ENCODE measurements at regions not wholly inside any gene's neighbourhood (a gene's known extent, or its start where the extent isn't known, plus 50 kb on each side); places are given as distances from the start of the nearest gene placed in this dataset.

DNA sequence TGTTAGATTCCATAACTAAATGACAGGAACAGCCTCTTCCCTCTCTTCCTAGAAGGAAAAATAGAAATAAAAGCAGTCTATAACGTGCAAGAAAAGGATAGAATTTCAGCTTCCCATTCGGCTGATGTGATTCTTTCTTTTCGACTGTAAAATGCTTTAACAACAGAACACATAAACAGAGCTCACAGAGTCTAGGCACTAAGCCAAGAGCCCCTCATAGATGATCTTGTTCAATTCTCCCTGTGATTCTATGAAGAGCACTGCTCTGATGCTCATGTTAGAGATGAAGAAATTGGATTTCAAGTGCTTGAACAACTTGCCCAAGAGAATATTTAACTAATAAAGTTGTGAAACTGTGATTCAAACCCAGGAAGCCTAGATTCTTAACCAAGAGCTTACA, 232.7 kb downstream of the RPAP3 start:
- ATAC-seq (no peak), DNase-seq (ENCODE audit: low spot score) (no peak)
- H3F3A ChIP-seq (replicated peaks; ENCODE audit: low read depth): no peaks in the 10 kb centered on the region
- Mint-ChIP-seq H3K9me3 (peaks cover 24% of the 10 kb centered on the region), H3K36me3 (ENCODE audit: low read depth) (0 out of 3 replicates have a peak, but pooled peaks cover 4% of the 10 kb centered on the region), H3K4me3 (no peak overlapping the region), H3K27ac (no peak overlapping the region), H3K4me1 (no peaks in the 10 kb centered on the region), H3K27me3 (ENCODE audit: insufficient read depth, low read depth, poor library complexity) (no peaks in the 10 kb centered on the region)
- H3K79me2 ChIP-seq (replicated peaks; ENCODE audit: insufficient read depth): no peaks in the 10 kb centered on the region
- H3K9me2 ChIP-seq (ENCODE audit: insufficient read depth): peaks cover 11% of the 10 kb centered on the region
- H3K4me3 ChIP-seq: no peak overlapping the region
- no peak for TF ChIP-seq REST (IDR thresholded peaks at IDR 0.05; ENCODE audit: unreplicated experiment)
- TF ChIP-seq POLR2AphosphoS5 (IDR thresholded peaks at IDR 0.05; ENCODE audit: low read depth): no peak
- no peak for TF ChIP-seq NANOG (IDR thresholded peaks at IDR 0.05; ENCODE audit: borderline replicate concordance)
- no peak for TF ChIP-seq JUNB (IDR thresholded peaks at IDR 0.05; ENCODE audit: unreplicated experiment)
- TF ChIP-seq STAT1 (IDR thresholded peaks at IDR 0.05; ENCODE audit: unreplicated experiment): no peak
- no peak for TF ChIP-seq EZH2phosphoT487 (IDR thresholded peaks at IDR 0.05; ENCODE audit: unreplicated experiment)
- TF ChIP-seq, protein P1, sequence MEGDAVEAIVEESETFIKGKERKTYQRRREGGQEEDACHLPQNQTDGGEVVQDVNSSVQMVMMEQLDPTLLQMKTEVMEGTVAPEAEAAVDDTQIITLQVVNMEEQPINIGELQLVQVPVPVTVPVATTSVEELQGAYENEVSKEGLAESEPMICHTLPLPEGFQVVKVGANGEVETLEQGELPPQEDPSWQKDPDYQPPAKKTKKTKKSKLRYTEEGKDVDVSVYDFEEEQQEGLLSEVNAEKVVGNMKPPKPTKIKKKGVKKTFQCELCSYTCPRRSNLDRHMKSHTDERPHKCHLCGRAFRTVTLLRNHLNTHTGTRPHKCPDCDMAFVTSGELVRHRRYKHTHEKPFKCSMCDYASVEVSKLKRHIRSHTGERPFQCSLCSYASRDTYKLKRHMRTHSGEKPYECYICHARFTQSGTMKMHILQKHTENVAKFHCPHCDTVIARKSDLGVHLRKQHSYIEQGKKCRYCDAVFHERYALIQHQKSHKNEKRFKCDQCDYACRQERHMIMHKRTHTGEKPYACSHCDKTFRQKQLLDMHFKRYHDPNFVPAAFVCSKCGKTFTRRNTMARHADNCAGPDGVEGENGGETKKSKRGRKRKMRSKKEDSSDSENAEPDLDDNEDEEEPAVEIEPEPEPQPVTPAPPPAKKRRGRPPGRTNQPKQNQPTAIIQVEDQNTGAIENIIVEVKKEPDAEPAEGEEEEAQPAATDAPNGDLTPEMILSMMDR (conservative IDR thresholded peaks at IDR 0.05; ENCODE audit: low read depth in 2 of 2): no peak
- no peak for TF ChIP-seq EZH2 (IDR thresholded peaks at IDR 0.05; ENCODE audit: low read depth, unreplicated experiment)
- TF ChIP-seq CREB1 (CRISPR knock-in tag; IDR thresholded peaks at IDR 0.05; ENCODE audit: low read depth): no peak
- TF ChIP-seq ZNF114 (CRISPR knock-in tag; IDR thresholded peaks at IDR 0.05): no peak
- TF ChIP-seq ZNF331 (CRISPR knock-in tag; IDR thresholded peaks at IDR 0.05; ENCODE audit: low read depth): no peak
- no peak for TF ChIP-seq ZNF462 (CRISPR knock-in tag; IDR thresholded peaks at IDR 0.05)
- TF ChIP-seq, protein P2, sequence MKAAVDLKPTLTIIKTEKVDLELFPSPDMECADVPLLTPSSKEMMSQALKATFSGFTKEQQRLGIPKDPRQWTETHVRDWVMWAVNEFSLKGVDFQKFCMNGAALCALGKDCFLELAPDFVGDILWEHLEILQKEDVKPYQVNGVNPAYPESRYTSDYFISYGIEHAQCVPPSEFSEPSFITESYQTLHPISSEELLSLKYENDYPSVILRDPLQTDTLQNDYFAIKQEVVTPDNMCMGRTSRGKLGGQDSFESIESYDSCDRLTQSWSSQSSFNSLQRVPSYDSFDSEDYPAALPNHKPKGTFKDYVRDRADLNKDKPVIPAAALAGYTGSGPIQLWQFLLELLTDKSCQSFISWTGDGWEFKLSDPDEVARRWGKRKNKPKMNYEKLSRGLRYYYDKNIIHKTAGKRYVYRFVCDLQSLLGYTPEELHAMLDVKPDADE (IDR thresholded peaks at IDR 0.05): no peak
- H3K4me2 ChIP-seq: no peak overlapping the region
- no peaks in the 10 kb centered on the region for H3K4me1 ChIP-seq (ENCODE audit: insufficient read depth)
- H4K20me1 ChIP-seq (replicated peaks; ENCODE audit: insufficient read depth): no peaks in the 10 kb centered on the region
- H3K36me3 ChIP-seq (ENCODE audit: insufficient read depth): peaks cover 8% of the 10 kb centered on the region; the same call in 1 of the 2 replicates
- H2AFZ ChIP-seq: no peak overlapping the region
- H3K27ac ChIP-seq (ENCODE audit: low read depth): no peak overlapping the region
- no peaks in the 10 kb centered on the region for H3K27me3 ChIP-seq (ENCODE audit: insufficient read depth)

All from GM23338 (cell line).